ENCODE measurements at regions not wholly inside any gene's neighbourhood (a gene's known extent, or its start where the extent isn't known, plus 50 kb on each side); places are given as distances from the start of the nearest gene placed in this dataset.
A peak's percentile ranks its signal among the peaks of the same experiment; 100 is the strongest.
"Not testable (repeated sequence)": the region's sequence is repeated elsewhere in the genome, so short reads cannot be mapped to it uniquely, and the experiment has no call there.

GRCh38 chr1:73194965-73195364 is 912.6 kb upstream of the NEGR1 start (continued):
- no peak for TF ChIP-seq ZNF331 (CRISPR knock-in tag; IDR thresholded peaks at IDR 0.05; ENCODE audit: low read depth)
- TF ChIP-seq EZH2 (IDR thresholded peaks at IDR 0.05; ENCODE audit: low read depth, unreplicated experiment) = no peak
- no peak for TF ChIP-seq REST (IDR thresholded peaks at IDR 0.05; ENCODE audit: unreplicated experiment)
- no peak for TF ChIP-seq JUNB (IDR thresholded peaks at IDR 0.05; ENCODE audit: unreplicated experiment)
- no peak for TF ChIP-seq CREB1 (CRISPR knock-in tag; IDR thresholded peaks at IDR 0.05; ENCODE audit: low read depth)
- TF ChIP-seq EZH2phosphoT487 (IDR thresholded peaks at IDR 0.05; ENCODE audit: unreplicated experiment) = no peak

- H3K4me3 ChIP-seq; H3K79me2 ChIP-seq (replicated peaks; ENCODE audit: insufficient read depth); H3K27me3 ChIP-seq (ENCODE audit: insufficient read depth); H3K9me2 ChIP-seq (ENCODE audit: insufficient read depth); H3K4me1 ChIP-seq (ENCODE audit: insufficient read depth); H3K36me3 Mint-ChIP-seq (ENCODE audit: low read depth); H3F3A ChIP-seq (replicated peaks; ENCODE audit: low read depth); H3K4me1 Mint-ChIP-seq; H3K27ac ChIP-seq (ENCODE audit: low read depth); H3K9me3 Mint-ChIP-seq; H3K27ac Mint-ChIP-seq; H3K4me2 ChIP-seq; H3K4me3 Mint-ChIP-seq; H3K27me3 Mint-ChIP-seq (ENCODE audit: insufficient read depth, low read depth, poor library complexity); H4K20me1 ChIP-seq (replicated peaks; ENCODE audit: insufficient read depth); DNase-seq (ENCODE audit: low spot score); ATAC-seq; H2AFZ ChIP-seq; H3K36me3 ChIP-seq (ENCODE audit: insufficient read depth): not testable (repeated sequence)
Measured at GRCh38 chr1:73183581-73183980, 901.2 kb upstream of the NEGR1 start.

- Mint-ChIP-seq H3K9me3 (no peaks in the 10 kb centered on the region; the same call in 2 of the 3 replicates), H3K36me3 (ENCODE audit: low read depth) (peaks cover 4% of the 10 kb centered on the region; the same call in 1 of the 3 replicates), H3K27ac (no peak overlapping the region), H3K4me1 (peaks cover 3% of the 10 kb centered on the region; the same call in 1 of the 3 replicates), H3K27me3 (ENCODE audit: insufficient read depth, low read depth, poor library complexity) (peaks cover 1% of the 10 kb centered on the region), H3K4me3 (no peak overlapping the region)
- Histone ChIP-seq H3K27me3 (ENCODE audit: insufficient read depth) (no peaks in the 10 kb centered on the region), H3K4me1 (ENCODE audit: insufficient read depth) (no peaks in the 10 kb centered on the region), H3K4me2 (no peak overlapping the region), H3K4me3 (no peak overlapping the region), H4K20me1 (replicated peaks; ENCODE audit: insufficient read depth) (no peaks in the 10 kb centered on the region), H3K9me2 (ENCODE audit: insufficient read depth) (peaks cover 2% of the 10 kb centered on the region; the same call in 1 of the 2 replicates), H3K27ac (ENCODE audit: low read depth) (no peak overlapping the region), H3K36me3 (ENCODE audit: insufficient read depth) (no peaks in the 10 kb centered on the region), H3F3A (replicated peaks; ENCODE audit: low read depth) (no peaks in the 10 kb centered on the region), H3K79me2 (replicated peaks; ENCODE audit: insufficient read depth) (no peaks in the 10 kb centered on the region), H2AFZ (no peak overlapping the region)
- DNase-seq (ENCODE audit: low spot score) (no peak), ATAC-seq (peak; percentile 63)
- TF ChIP-seq CTCF (conservative IDR thresholded peaks at IDR 0.05; ENCODE audit: low read depth in 2 of 2) (no peak), EZH2phosphoT487 (IDR thresholded peaks at IDR 0.05; ENCODE audit: unreplicated experiment) (no peak), REST (IDR thresholded peaks at IDR 0.05; ENCODE audit: unreplicated experiment) (no peak), POLR2AphosphoS5 (IDR thresholded peaks at IDR 0.05; ENCODE audit: low read depth) (no peak), ETS1 (IDR thresholded peaks at IDR 0.05) (no peak), JUNB (IDR thresholded peaks at IDR 0.05; ENCODE audit: unreplicated experiment) (no peak), NANOG (IDR thresholded peaks at IDR 0.05; ENCODE audit: borderline replicate concordance) (no peak), CREB1 (CRISPR knock-in tag; IDR thresholded peaks at IDR 0.05; ENCODE audit: low read depth) (no peak), ZNF331 (CRISPR knock-in tag; IDR thresholded peaks at IDR 0.05; ENCODE audit: low read depth) (no peak)
Measured at GRCh38 chr1:73181190-73181540, 898.8 kb upstream of the NEGR1 start.

All from GM23338 (cell line).